Smooth muscle cell (in vitro differentiated cells): ENCODE measurements at regions not wholly inside any gene's neighbourhood (a gene's known extent, or its start where the extent isn't known, plus 50 kb on each side); places are given as distances from the start of the nearest gene placed in this dataset.

Experiments
- DNase-seq: peaks from one replicate; lab custom pipeline; 2025; ENCODE audit not compliant: unreplicated experiment; lab: John Stamatoyannopoulos, UW
- H2AFZ ChIP-seq: fragments of 200-600 bp; sonication (generic); 2 replicates; pipeline ENCODE4 v1.6.0; 2016; ENCODE audit warnings: antibody characterized with exemption, low read depth, mild to moderate bottlenecking
- H3F3A ChIP-seq: fragments of 200-600 bp; sonication (generic); 2 replicates; pipeline ENCODE4 v1.6.0; 2017; ENCODE audit warnings: antibody characterized with exemption, low read depth
- H3K27ac ChIP-seq: fragments of 200-600 bp; sonication (generic); 2 replicates; pipeline ENCODE4 v1.5.1; 2016; ENCODE audit warnings: low read depth, mild to moderate bottlenecking
- H3K27me3 ChIP-seq: fragments of 200-600 bp; sonication (generic); 2 replicates; pipeline ENCODE4 v1.6.1; 2016; ENCODE audit warnings: low read depth, mild to moderate bottlenecking
- H3K36me3 ChIP-seq: fragments of 200-600 bp; sonication (generic); 2 replicates; pipeline ENCODE4 v1.5.1; 2016; ENCODE audit warnings: low read depth
- H3K4me1 ChIP-seq: fragments of 200-600 bp; sonication (generic); 2 replicates; pipeline ENCODE4 v1.5.1; 2016; ENCODE audit warnings: low read depth
- H3K4me2 ChIP-seq: fragments of 200-600 bp; sonication (generic); 2 replicates; pipeline ENCODE4 v1.6.0; 2016; ENCODE audit warnings: mild to moderate bottlenecking
- H3K4me3 ChIP-seq: fragments of 200-600 bp; sonication (generic); 2 replicates; pipeline ENCODE4 v1.5.1; 2016; ENCODE audit warnings: mild to moderate bottlenecking
- H3K79me2 ChIP-seq: fragments of 200-600 bp; sonication (generic); 2 replicates; pipeline ENCODE4 v1.6.0; 2016; ENCODE audit warnings: low read depth, mild to moderate bottlenecking
- H3K9ac ChIP-seq: fragments of 200-600 bp; sonication (generic); 2 replicates; pipeline ENCODE4 v1.6.0; 2016; ENCODE audit warnings: low read depth
- H3K9me3 ChIP-seq: fragments of 200-600 bp; sonication (generic); replicated peaks from 2 replicates; pipeline ENCODE4 v1.5.1; 2016; ENCODE audit warnings: low read depth
- H4K20me1 ChIP-seq: fragments of 200-600 bp; sonication (generic); 2 replicates; pipeline ENCODE4 v1.6.0; 2016; ENCODE audit warnings: low read depth
- WGBS: methylation state at CpG from one replicate; pipeline ENCODE4 v1.1.7; 2016; ENCODE audit warnings: low lambda C conversion rate; 5-methylcytosine and 5-hydroxymethylcytosine counted together
- TF ChIP-seq, protein P1 (sequence below): fragments of 200-600 bp; sonication (generic); IDR thresholded peaks from 2 replicates; pipeline ENCODE4 v1.5.1; 2017; ENCODE audit warnings: borderline replicate concordance, mild to moderate bottlenecking, antibody characterized with exemption; ENCODE audit not compliant: insufficient read depth, poor library complexity, severe bottlenecking

DNA sequence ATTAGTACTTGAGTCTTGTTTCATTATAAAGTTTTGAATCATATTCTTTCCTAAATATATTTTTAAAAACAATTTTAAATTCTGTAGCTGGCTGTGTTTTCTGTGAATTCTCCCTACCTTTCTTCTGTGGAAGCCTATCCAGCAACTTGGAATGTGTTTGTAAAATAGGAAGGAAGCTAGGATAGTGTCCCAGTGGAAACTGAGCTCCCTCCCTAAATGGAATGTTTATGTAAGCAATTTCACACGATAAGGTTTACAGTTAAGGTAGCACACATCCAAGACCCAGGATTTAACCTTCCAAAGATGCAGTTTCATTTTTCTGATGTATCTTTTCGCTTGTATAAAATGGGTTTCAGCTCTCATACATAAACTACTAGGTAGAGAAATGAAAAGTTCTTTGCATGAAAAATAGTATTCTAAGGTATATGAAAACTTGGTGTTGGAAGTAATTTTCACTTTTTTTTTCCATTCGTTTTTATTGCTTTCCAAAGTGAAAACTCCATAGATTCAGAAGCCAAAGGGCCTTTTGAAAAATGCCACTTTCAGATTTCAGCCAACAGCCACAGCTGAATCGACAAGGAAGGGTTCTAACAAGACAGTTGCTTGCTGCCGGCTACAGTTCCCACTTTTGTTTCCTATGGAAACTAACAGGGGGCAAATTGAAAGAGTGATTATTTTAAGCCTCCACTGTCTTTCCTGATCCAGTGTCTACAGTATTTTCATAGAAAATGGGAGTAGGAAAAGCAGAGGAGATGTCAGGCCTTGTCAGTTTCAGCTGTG, 405.1 kb upstream of the POU3F3 start:
- WGBS, result 72% methylated on average over 5 of the region's 5 CpGs
- Histone ChIP-seq H3K4me3 (no peak overlapping the region), H3K9me3 (no peaks in the 10 kb centered on the region), H3F3A (no peaks in the 10 kb centered on the region), H3K79me2 (no peaks in the 10 kb centered on the region), H3K4me2 (no peak overlapping the region), H3K36me3 (no peaks in the 10 kb centered on the region), H3K27ac (no peak overlapping the region), H3K27me3 (no peaks in the 10 kb centered on the region), H2AFZ (no peak overlapping the region), H3K9ac (no peak overlapping the region), H4K20me1 (no peaks in the 10 kb centered on the region), H3K4me1 (no peaks in the 10 kb centered on the region)
- DNase-seq, result no peak
- TF ChIP-seq, protein P1, sequence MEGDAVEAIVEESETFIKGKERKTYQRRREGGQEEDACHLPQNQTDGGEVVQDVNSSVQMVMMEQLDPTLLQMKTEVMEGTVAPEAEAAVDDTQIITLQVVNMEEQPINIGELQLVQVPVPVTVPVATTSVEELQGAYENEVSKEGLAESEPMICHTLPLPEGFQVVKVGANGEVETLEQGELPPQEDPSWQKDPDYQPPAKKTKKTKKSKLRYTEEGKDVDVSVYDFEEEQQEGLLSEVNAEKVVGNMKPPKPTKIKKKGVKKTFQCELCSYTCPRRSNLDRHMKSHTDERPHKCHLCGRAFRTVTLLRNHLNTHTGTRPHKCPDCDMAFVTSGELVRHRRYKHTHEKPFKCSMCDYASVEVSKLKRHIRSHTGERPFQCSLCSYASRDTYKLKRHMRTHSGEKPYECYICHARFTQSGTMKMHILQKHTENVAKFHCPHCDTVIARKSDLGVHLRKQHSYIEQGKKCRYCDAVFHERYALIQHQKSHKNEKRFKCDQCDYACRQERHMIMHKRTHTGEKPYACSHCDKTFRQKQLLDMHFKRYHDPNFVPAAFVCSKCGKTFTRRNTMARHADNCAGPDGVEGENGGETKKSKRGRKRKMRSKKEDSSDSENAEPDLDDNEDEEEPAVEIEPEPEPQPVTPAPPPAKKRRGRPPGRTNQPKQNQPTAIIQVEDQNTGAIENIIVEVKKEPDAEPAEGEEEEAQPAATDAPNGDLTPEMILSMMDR, result no peak

DNA sequence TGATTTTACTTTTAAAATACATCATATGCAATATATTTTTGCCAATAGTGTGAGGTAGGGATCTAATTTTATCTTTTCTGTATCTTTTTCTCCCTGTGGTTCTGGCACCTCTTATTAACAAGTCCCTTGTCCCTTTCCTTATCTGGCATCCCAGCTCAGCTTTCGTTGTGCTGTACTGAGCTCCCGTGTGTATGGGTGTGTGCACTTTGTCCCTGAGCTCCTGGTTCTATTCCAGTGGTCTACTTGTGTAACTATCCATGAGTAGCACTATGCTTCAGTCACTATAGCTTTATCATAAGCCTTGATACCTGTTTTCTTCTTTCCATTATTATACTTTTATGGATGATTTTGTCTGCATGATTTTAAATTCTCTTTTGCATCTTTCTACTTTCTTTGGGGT, 401.4 kb upstream of the POU3F3 start:
- 86% methylated on average over 2 of the region's 2 CpGs for WGBS
- Histone ChIP-seq H3K27me3 (no peaks in the 10 kb centered on the region), H3K79me2 (no peaks in the 10 kb centered on the region), H3K36me3 (no peaks in the 10 kb centered on the region), H4K20me1 (no peaks in the 10 kb centered on the region), H2AFZ (no peak overlapping the region), H3F3A (no peaks in the 10 kb centered on the region), H3K4me3 (no peak overlapping the region), H3K9ac (no peak overlapping the region), H3K9me3 (no peaks in the 10 kb centered on the region), H3K27ac (no peak overlapping the region), H3K4me2 (no peak overlapping the region), H3K4me1 (no peaks in the 10 kb centered on the region)
- TF ChIP-seq, protein P1, result no peak
- no peak for DNase-seq

DNA sequence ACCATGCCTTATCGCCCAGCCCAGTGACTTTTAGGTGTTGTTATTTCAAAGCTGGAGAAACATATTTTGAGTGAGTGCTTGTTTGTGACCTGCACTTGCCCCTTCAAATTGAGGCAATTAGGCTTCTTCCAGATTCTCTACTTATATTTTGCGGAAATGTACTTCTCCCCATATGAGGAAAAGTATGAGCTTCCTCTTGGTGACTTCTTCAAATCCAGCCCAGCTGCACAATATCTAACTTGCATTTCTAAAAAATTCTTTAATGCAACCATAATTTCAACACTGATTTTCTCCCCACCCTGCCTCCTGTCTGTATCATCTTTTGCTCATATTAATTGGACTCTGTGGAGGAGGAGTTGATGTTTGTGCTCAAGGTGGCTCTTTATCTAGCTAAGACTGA, 391.2 kb upstream of the POU3F3 start:
- Histone ChIP-seq H3F3A (no peaks in the 10 kb centered on the region), H3K9ac (no peak overlapping the region), H3K9me3 (no peaks in the 10 kb centered on the region), H3K79me2 (no peaks in the 10 kb centered on the region), H3K27me3 (no peaks in the 10 kb centered on the region), H3K4me3 (no peak overlapping the region), H2AFZ (no peak overlapping the region), H3K4me2 (no peak overlapping the region), H3K4me1 (no peaks in the 10 kb centered on the region), H3K36me3 (no peaks in the 10 kb centered on the region), H3K27ac (no peak overlapping the region), H4K20me1 (no peaks in the 10 kb centered on the region)
- DNase-seq, result no peak
- WGBS, result 96% methylated on average over 2 of the region's 2 CpGs
- TF ChIP-seq, protein P1, result no peak

DNA sequence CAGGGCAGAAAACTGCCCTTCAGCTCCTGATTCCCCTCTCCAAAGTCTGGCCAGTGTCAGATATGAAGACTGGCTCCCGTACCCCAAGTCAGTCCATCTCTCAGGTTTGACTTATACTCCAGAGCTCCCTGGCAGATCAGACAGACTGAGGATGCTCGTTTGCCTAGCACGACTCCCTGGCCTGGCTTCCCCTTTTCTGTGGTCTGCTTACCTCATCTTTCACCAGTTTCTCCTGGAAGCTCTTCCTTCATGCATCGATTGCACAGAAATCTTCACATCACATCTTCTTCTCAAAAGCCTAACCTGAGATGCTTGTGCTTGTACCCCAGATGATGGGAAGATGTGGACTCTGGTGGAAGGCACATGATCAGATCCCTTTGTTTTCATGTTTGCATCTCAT, 387.9 kb upstream of the POU3F3 start:
- Histone ChIP-seq H3K9me3 (no peaks in the 10 kb centered on the region), H3F3A (no peaks in the 10 kb centered on the region), H3K27me3 (no peaks in the 10 kb centered on the region), H3K4me2 (no peak overlapping the region), H3K79me2 (no peaks in the 10 kb centered on the region), H3K27ac (no peak overlapping the region), H4K20me1 (no peaks in the 10 kb centered on the region), H2AFZ (no peak overlapping the region), H3K4me1 (peaks cover 7% of the 10 kb centered on the region), H3K9ac (no peak overlapping the region), H3K36me3 (no peaks in the 10 kb centered on the region), H3K4me3 (no peak overlapping the region)
- no peak for DNase-seq
- 91% methylated on average over 4 of the region's 4 CpGs for WGBS
- TF ChIP-seq, protein P1, result no peak
